Chondrocyte (in vitro differentiated cells): ENCODE measurements at regions not wholly inside any gene's neighbourhood (a gene's known extent, or its start where the extent isn't known, plus 50 kb on each side); places are given as distances from the start of the nearest gene placed in this dataset.

Experiments used
- DNase-seq: peaks from one replicate; pipeline ENCODE4 v3.0.0; 2021; ENCODE audit warnings: mixed read lengths, low spot score
- H3K27ac Mint-ChIP-seq: one replicate; pipeline ENCODE4 v1.8.0; 2021; ENCODE audit warnings: mild to moderate bottlenecking, moderate library complexity, mixed read lengths; ENCODE audit not compliant: unreplicated experiment
- H3K27me3 Mint-ChIP-seq: 2 replicates; pipeline ENCODE4 v1.8.0; 2021; ENCODE audit warnings: low read depth, mixed read lengths
- H3K36me3 Mint-ChIP-seq: 2 replicates; pipeline ENCODE4 v1.8.0; 2021; ENCODE audit warnings: low read depth, mixed read lengths
- H3K4me1 Mint-ChIP-seq: 2 replicates; pipeline ENCODE4 v1.8.0; 2021; ENCODE audit warnings: low read depth, mild to moderate bottlenecking, mixed read lengths
- H3K4me3 Mint-ChIP-seq: one replicate; pipeline ENCODE4 v1.8.0; 2021; ENCODE audit warnings: mild to moderate bottlenecking, moderate library complexity, mixed read lengths; ENCODE audit not compliant: unreplicated experiment
- H3K9me3 Mint-ChIP-seq: 2 replicates; pipeline ENCODE4 v1.8.0; 2021; ENCODE audit warnings: low read depth, mixed read lengths
- TF ChIP-seq, protein P1 (sequence below): fragments of 200-600 bp; sonication (generic); IDR thresholded peaks from 2 replicates; pipeline ENCODE4 v1.5.0; 2021; ENCODE audit warnings: antibody characterized with exemption, mild to moderate bottlenecking, moderate library complexity

DNA sequence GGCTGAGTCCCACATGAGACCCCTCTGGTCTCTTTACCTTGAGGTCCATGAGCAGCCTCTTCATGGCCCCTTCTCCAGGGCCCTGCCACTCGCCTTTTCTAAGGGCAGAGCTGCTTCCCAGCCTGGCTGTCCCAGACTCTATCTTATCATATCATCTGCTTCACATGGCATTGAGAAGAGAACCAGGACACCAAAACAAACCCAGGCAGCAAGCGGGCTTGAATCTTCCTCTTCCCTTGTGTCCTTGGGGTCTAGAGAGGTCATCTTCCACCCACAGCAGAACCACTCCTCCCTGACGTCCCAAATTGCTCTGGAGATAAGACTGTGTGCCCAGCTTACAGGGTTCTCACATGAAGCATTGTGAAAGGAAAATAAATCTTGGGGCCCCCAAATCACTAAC, 261.3 kb upstream of the AUTS2 start:
- no peak for DNase-seq
- Mint-ChIP-seq H3K27ac (no peak overlapping the region), H3K36me3 (no peaks in the 10 kb centered on the region), H3K4me1 (peaks cover 14% of the 10 kb centered on the region), H3K4me3 (no peak overlapping the region), H3K9me3 (no peaks in the 10 kb centered on the region), H3K27me3 (peaks cover 8% of the 10 kb centered on the region)
- TF ChIP-seq, protein P1, sequence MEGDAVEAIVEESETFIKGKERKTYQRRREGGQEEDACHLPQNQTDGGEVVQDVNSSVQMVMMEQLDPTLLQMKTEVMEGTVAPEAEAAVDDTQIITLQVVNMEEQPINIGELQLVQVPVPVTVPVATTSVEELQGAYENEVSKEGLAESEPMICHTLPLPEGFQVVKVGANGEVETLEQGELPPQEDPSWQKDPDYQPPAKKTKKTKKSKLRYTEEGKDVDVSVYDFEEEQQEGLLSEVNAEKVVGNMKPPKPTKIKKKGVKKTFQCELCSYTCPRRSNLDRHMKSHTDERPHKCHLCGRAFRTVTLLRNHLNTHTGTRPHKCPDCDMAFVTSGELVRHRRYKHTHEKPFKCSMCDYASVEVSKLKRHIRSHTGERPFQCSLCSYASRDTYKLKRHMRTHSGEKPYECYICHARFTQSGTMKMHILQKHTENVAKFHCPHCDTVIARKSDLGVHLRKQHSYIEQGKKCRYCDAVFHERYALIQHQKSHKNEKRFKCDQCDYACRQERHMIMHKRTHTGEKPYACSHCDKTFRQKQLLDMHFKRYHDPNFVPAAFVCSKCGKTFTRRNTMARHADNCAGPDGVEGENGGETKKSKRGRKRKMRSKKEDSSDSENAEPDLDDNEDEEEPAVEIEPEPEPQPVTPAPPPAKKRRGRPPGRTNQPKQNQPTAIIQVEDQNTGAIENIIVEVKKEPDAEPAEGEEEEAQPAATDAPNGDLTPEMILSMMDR, result no peak

DNA sequence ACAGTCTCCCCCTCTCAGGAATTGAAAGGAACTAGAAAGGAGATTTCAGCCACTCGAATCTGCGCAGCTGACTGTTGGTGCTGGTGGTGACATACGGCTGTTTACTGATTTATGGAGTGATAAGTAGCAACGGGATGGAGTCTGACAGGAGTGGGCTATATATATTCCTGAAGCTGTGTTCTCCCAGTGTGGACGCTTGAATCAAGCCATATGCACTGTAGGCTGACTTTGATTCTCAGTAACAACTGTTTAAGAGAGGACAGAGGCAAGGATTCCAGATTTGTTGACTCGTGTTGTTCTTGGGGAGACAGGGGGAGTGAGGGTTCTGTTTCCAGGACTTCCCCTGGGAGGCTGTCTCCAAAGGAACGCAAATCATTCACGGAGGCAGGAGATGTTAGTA, 260.1 kb upstream of the AUTS2 start:
- H3K9me3 Mint-ChIP-seq, result no peaks in the 10 kb centered on the region
- H3K36me3 Mint-ChIP-seq, result no peaks in the 10 kb centered on the region
- TF ChIP-seq, protein P1, result no peak
- H3K27ac Mint-ChIP-seq, result no peak overlapping the region
- DNase-seq, result no peak
- no peak overlapping the region for H3K4me3 Mint-ChIP-seq
- peaks cover 8% of the 10 kb centered on the region for H3K27me3 Mint-ChIP-seq
- H3K4me1 Mint-ChIP-seq, result peaks cover 14% of the 10 kb centered on the region

DNA sequence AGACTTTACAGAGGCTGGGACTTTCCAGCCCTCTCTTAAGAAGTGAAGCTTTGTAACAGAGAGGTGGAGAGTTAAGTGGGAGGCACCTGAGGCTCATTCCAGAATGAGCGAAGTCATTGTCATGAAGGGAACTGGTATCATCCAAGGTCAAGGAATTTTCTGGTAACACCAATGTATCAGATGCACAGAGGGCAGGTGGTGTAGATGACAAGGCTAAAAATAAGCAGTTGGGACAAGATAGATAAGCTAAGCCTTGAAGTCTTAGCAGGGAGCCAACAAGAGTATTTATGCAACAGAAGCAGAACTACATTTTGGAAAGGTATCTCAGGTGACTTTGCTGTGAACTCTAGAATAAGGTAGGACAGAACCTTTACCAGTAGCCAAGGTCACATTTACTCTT, 257.0 kb upstream of the AUTS2 start:
- Mint-ChIP-seq H3K4me1 (no peaks in the 10 kb centered on the region), H3K27me3 (peaks cover 11% of the 10 kb centered on the region), H3K4me3 (no peak overlapping the region), H3K9me3 (peaks cover 3% of the 10 kb centered on the region), H3K27ac (no peak overlapping the region), H3K36me3 (peaks cover 3% of the 10 kb centered on the region)
- no peak for DNase-seq
- TF ChIP-seq, protein P1, result no peak

DNA sequence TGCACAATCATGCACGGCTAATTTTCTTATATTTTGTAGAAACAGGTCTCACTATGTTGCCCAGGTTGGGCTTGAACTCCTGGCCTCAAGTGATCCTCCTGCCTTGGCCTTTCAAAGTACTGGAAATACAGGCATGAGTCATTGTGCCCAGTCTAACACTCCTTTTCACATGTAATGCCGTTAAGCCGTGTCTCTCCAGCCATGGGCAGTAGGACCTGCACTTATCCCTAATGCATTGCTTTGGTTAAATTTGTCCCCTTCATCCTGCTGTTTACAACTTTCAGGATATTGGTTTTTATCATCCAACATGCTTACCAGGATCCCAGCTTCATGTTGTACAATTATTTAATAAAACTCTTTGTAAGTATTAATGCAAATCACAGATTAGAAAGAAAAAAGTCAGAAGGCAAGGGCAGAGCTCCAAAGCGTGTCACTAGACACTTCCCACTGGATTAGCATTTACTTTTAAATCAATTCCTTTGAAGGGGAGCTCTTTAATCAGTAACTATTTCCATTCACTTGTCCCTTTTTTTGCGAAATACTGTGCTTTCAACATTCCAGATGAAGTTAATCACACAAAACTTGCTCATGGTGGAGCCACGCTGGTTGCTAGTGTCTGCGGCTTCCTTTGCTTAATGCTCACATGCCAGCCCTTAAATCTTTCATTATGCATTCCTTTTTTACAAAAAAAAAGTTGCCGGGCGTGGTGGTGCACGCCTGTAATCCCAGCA, 256.0 kb upstream of the AUTS2 start:
- Mint-ChIP-seq H3K36me3 (peaks cover 3% of the 10 kb centered on the region), H3K27me3 (peaks cover 7% of the 10 kb centered on the region), H3K4me3 (no peak overlapping the region), H3K27ac (no peak overlapping the region), H3K9me3 (peaks cover 3% of the 10 kb centered on the region), H3K4me1 (no peaks in the 10 kb centered on the region)
- DNase-seq, result no peak
- TF ChIP-seq, protein P1, result no peak

DNA sequence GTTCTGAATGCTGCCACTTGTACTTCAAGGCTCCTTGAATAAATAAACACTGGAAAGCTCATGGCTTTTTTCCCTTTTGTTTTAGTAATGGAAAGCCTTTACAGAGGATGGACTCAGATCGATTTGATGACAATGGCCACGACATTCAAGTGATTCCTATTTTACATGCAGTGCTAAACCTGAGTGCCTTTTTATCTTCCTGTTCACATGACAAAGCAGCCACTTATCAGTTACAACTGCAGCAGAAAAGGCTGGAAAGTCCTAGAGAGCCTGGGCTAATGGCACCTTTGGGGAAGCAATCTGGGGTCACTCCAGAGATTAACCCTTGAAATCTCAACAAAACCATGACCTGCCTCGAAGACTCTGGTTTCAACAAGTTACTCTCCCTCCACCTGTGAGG, 249.0 kb upstream of the AUTS2 start:
- Mint-ChIP-seq H3K36me3 (peaks cover 1% of the 10 kb centered on the region), H3K4me3 (no peak overlapping the region), H3K27ac (no peak overlapping the region), H3K9me3 (peaks cover under 1% of the 10 kb centered on the region), H3K27me3 (no peaks in the 10 kb centered on the region), H3K4me1 (no peaks in the 10 kb centered on the region)
- TF ChIP-seq, protein P1, result no peak
- DNase-seq, result no peak
